GM12878 (cell line): ENCODE measurements at regions not wholly inside any gene's neighbourhood (a gene's known extent, or its start where the extent isn't known, plus 50 kb on each side); places are given as distances from the start of the nearest gene placed in this dataset.

Experiments used
- ATAC-seq: fragments of 200-7000 bp; cut with Tn5 transposase; 3 replicates; pipeline ENCODE4 v1.9.1; 2020; ENCODE audit warnings: mild to moderate bottlenecking, moderate library complexity
- BruUV-seq: library from RNA; stranded (reverse); fragments of 400-500 nt; replicated peaks from 2 replicates; lab custom pipeline; 2021; lab: Mats Ljungman, UMichigan
- CTCF ChIA-PET: fragments of 300-600 bp; sonication (Branson Sonifier 250); formaldehyde crosslinking; extraction: SDS; loops from one replicate; lab custom pipeline; 2021; ENCODE audit warnings: inconsistent platforms; lab: Yijun Ruan, JAX
- POLR2A ChIA-PET: fragments of 350-600 bp; formaldehyde crosslinking; extraction: SDS; loops from one replicate; lab custom pipeline; 2021; ENCODE audit warnings: inconsistent platforms; lab: Charles Lee
- RAD21 ChIA-PET: fragments of 300-600 bp; sonication (Branson Sonifier 250); formaldehyde crosslinking; loops from one replicate; lab custom pipeline; 2023; ENCODE audit warnings: antibody characterized with exemption; ENCODE audit not compliant: unreplicated experiment; lab: Charles Lee
- SMC1A ChIA-PET: fragments of 300-600 bp; sonication (Branson Sonifier 250); formaldehyde crosslinking; loops from one replicate; lab custom pipeline; 2023; ENCODE audit not compliant: unreplicated experiment, uncharacterized antibody; lab: Charles Lee
- DNase-seq: peaks from one replicate; pipeline ENCODE4 v3.0.0-alpha.2; 2011; ENCODE audit warnings: low read depth, low spot score
- FAIRE-seq: peaks from 3 replicates; lab custom pipeline; 2011; peaks lifted over from hg19 to GRCh38; lab: Jason Lieb, UNC
- H2AFZ ChIP-seq: 2 replicates; pipeline ENCODE4 v1.6.0; 2011; ENCODE audit warnings: low read depth, low read length, control low read depth; ENCODE audit not compliant: control insufficient read depth
- H3K27ac ChIP-seq: 2 replicates; pipeline ENCODE4 v1.5.1; 2011; ENCODE audit warnings: control low read depth; ENCODE audit not compliant: control insufficient read depth, insufficient read depth
- H3K27me3 ChIP-seq, 2 experiments: replicated peaks in 1 of 2; 2 replicates each; pipeline versions ENCODE4 v1.6.0 to v1.6.1; 2011; ENCODE audit warnings: low read length in 1 of 2; ENCODE audit not compliant: control insufficient read depth in 2 of 2, insufficient read depth in 2 of 2
- H3K36me3 ChIP-seq, 2 experiments: 2 replicates each; pipeline ENCODE4 v1.5.1; 2011; ENCODE audit warnings: low read length in 1 of 2; ENCODE audit not compliant: control insufficient read depth in 2 of 2, insufficient read depth in 2 of 2
- H3K4me1 ChIP-seq: 2 replicates; pipeline ENCODE4 v1.6.1; 2011; ENCODE audit warnings: mild to moderate bottlenecking, low read length, moderate library complexity, mixed read lengths; ENCODE audit not compliant: control insufficient read depth, insufficient read depth
- H3K4me2 ChIP-seq: 2 replicates; pipeline ENCODE4 v1.6.0; 2011; ENCODE audit warnings: control low read depth; ENCODE audit not compliant: control insufficient read depth, insufficient read depth
- H3K4me3 ChIP-seq: fragments of 200-600 bp; sonication (generic); 2 replicates; pipeline ENCODE4 v1.5.1; 2016
- H3K79me2 ChIP-seq: 2 replicates; pipeline ENCODE4 v1.6.0; 2011; ENCODE audit warnings: low read length; ENCODE audit not compliant: control insufficient read depth, insufficient read depth
- H3K9ac ChIP-seq: 2 replicates; pipeline ENCODE4 v1.8.0; 2011; ENCODE audit warnings: low read length, control low read depth, mixed read lengths; ENCODE audit not compliant: control insufficient read depth, insufficient read depth
- H3K9me3 ChIP-seq: replicated peaks from 3 replicates; pipeline ENCODE4 v1.5.1; 2011; ENCODE audit warnings: mild to moderate bottlenecking, low read length; ENCODE audit not compliant: control insufficient read depth, insufficient read depth
- H4K20me1 ChIP-seq: 2 replicates; pipeline ENCODE4 v1.6.0; 2011; ENCODE audit not compliant: control insufficient read depth, insufficient read depth
- MEF2A ChIP-seq: IDR thresholded peaks from 2 replicates; pipeline ENCODE4 v1.6.1; 2011; ENCODE audit warnings: low read depth, mild to moderate bottlenecking, low read length, moderate library complexity; ENCODE audit not compliant: insufficient read depth
- RAD51 ChIP-seq: fragments of 450-650 bp; IDR thresholded peaks from 2 replicates; pipeline ENCODE4 v1.6.1; 2016; ENCODE audit warnings: moderate library complexity, mild to moderate bottlenecking, inconsistent platforms
- RCOR1 ChIP-seq: conservative IDR thresholded peaks from 2 replicates; pipeline ENCODE4 v1.6.1; 2012; ENCODE audit warnings: low read depth, low read length, improper control_type of control experiment
- SPI1 ChIP-seq: IDR thresholded peaks from 2 replicates; pipeline ENCODE4 v1.6.1; 2011; ENCODE audit warnings: low read depth, mild to moderate bottlenecking, low read length, moderate library complexity, borderline replicate concordance; ENCODE audit not compliant: insufficient read depth
- WGBS: methylation state at CpG from one replicate; pipeline ENCODE4 v1.1.6; 2016; ENCODE audit warnings: low lambda C conversion rate; ENCODE audit not compliant: insufficient replicate concordance, insufficient coverage; ENCODE audit errors: missing lambda C conversion rate; 5-methylcytosine and 5-hydroxymethylcytosine counted together
- in situ Hi-C: fragments of 300-500 bp; cut with MboI; formaldehyde crosslinking; loops from 9 replicates; pipeline ENCODE4 v1.14.3; 2018; ENCODE audit warnings: mixed read lengths
- intact Hi-C: fragments of 100-400 bp; cut with micrococcal nuclease; formaldehyde crosslinking; loops from one replicate; pipeline ENCODE4 v1.14.2; 2022; ENCODE audit not compliant: unreplicated experiment
- TF ChIP-seq, protein P1 (sequence below): fragments of 450-650 bp; IDR thresholded peaks from 2 replicates; pipeline ENCODE4 v1.6.1; 2018; ENCODE audit warnings: borderline replicate concordance, mild to moderate bottlenecking; ENCODE audit not compliant: partially characterized antibody

DNA sequence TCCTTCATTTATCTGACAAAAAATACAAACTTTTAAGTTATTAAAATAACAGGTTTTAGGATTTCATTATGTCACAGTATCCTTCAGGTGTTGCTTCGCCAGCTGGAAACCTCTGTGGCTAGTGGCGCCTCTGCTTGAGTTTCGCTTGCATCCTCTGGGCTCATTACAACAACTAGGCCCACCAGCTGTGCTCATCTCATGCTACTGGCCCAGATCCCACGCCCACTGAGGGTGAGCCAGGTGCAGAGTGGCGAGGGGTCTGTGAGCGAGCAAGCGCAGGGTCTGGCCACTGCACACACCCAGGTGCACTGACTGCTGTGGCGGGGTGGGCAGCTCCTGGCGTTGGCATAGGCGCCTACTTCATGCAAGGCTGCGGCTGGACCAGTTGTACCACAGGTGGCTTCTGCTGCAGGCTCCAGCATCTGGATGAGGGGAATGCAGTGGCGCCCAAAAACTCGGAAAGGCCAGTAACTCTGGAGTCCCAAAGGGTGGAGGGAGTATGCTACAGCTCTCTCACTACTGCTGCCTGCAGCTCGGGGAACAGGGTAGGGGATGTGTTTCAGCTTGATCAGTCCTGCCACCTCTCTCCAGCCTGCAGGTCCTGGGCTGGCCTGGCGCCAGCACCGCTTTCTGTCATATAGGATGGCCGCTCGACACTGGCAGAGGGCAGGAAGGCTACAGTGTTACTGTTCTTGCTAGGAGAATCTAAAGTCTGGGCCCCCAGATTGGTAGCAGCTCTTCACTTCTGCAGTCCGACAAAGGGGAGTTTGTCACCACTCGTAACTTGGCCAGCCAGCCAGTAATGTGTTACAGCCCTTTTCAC is 452.1 kb downstream of the TUSC1 start:
- no peak overlapping the region for H3K4me3 ChIP-seq
- RAD21 ChIA-PET, result no interaction called here

More for the DNA sequence above, 452.1 kb downstream of the TUSC1 start:
- Histone ChIP-seq H3K79me2 (no peaks in the 10 kb centered on the region), H3K27me3 (no peaks in the 10 kb centered on the region), H3K9ac (no peak overlapping the region), H4K20me1 (no peaks in the 10 kb centered on the region), H3K4me2 (no peak overlapping the region), H2AFZ (no peak overlapping the region), H3K9me3 (no peaks in the 10 kb centered on the region), H3K27ac (no peak overlapping the region), H3K36me3 (no peaks in the 10 kb centered on the region), H3K4me1 (no peaks in the 10 kb centered on the region)
- no TSS peak for BruUV-seq
- ATAC-seq (no peak), DNase-seq (no peak), FAIRE-seq (no peak)
- POLR2A ChIA-PET, result no interaction called here
- intact Hi-C loops, result no loop called here
- SMC1A ChIA-PET, result no interaction called here
- 31% methylated on average over 20 of the region's 20 CpGs for WGBS
- in situ Hi-C loops, result no loop called here
- TF ChIP-seq RCOR1 (no peak), MEF2A (no peak), SPI1 (no peak), RAD51 (no peak)
- TF ChIP-seq, protein P1, sequence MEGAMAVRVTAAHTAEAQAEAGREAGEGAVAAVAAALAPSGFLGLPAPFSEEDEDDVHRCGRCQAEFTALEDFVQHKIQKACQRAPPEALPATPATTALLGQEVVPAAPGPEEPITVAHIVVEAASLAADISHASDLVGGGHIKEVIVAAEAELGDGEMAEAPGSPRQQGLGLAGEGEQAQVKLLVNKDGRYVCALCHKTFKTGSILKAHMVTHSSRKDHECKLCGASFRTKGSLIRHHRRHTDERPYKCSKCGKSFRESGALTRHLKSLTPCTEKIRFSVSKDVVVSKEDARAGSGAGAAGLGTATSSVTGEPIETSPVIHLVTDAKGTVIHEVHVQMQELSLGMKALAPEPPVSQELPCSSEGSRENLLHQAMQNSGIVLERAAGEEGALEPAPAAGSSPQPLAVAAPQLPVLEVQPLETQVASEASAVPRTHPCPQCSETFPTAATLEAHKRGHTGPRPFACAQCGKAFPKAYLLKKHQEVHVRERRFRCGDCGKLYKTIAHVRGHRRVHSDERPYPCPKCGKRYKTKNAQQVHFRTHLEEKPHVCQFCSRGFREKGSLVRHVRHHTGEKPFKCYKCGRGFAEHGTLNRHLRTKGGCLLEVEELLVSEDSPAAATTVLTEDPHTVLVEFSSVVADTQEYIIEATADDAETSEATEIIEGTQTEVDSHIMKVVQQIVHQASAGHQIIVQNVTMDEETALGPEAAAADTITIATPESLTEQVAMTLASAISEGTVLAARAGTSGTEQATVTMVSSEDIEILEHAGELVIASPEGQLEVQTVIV, result no peak
- CTCF ChIA-PET, result no interaction called here
